ENCODE measurements at regions not wholly inside any gene's neighbourhood (a gene's known extent, or its start where the extent isn't known, plus 50 kb on each side); places are given as distances from the start of the nearest gene placed in this dataset.

DNA sequence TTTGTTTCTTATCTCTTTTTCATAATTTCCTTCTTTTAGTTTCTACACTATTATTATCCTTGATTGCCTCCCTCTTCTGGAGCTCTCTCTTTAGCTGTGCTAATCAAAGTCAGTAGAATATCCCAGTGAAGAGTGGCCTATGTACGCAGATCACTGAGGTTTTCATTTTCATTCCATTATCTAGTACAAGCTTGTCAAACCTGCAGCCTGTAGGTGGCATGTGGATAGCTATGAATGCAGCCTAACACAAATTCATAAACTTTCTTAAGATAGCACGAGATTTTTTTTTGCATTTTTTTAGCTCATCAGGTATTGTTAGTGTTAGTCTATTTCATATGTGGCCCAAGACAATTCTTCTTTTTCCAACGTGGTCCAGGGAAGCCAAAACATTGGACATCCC is 825.7 kb upstream of the MAP3K7 start:
- TF ChIP-seq MAFK (IDR thresholded peaks at IDR 0.05; ENCODE audit: low read depth, low read length) (no peak), CHD1 (IDR thresholded peaks at IDR 0.05; ENCODE audit: low read depth, low read length) (no peak), EZH2 (IDR thresholded peaks at IDR 0.05; ENCODE audit: low read depth, low read length, severe bottlenecking) (no peak), JUND (IDR thresholded peaks at IDR 0.05; ENCODE audit: low read length) (no peak), BCL11A (IDR thresholded peaks at IDR 0.05; ENCODE audit: low read depth in 2 of 2, low read length in 2 of 2) (no peak), SP1 (IDR thresholded peaks at IDR 0.05; ENCODE audit: low read depth, low read length) (no peak), POLR2A (IDR thresholded peaks at IDR 0.05; ENCODE audit: control extremely low read depth in 1 of 2, low read depth in 2 of 2, low read length in 2 of 2) (no peak), RXRA (IDR thresholded peaks at IDR 0.05; ENCODE audit: insufficient read depth, low read depth, low read length) (no peak), EP300 (IDR thresholded peaks at IDR 0.05; ENCODE audit: borderline replicate concordance in 1 of 2, low read depth in 2 of 2, low read length in 2 of 2) (no peak)
- TF ChIP-seq, protein P1, sequence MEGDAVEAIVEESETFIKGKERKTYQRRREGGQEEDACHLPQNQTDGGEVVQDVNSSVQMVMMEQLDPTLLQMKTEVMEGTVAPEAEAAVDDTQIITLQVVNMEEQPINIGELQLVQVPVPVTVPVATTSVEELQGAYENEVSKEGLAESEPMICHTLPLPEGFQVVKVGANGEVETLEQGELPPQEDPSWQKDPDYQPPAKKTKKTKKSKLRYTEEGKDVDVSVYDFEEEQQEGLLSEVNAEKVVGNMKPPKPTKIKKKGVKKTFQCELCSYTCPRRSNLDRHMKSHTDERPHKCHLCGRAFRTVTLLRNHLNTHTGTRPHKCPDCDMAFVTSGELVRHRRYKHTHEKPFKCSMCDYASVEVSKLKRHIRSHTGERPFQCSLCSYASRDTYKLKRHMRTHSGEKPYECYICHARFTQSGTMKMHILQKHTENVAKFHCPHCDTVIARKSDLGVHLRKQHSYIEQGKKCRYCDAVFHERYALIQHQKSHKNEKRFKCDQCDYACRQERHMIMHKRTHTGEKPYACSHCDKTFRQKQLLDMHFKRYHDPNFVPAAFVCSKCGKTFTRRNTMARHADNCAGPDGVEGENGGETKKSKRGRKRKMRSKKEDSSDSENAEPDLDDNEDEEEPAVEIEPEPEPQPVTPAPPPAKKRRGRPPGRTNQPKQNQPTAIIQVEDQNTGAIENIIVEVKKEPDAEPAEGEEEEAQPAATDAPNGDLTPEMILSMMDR (IDR thresholded peaks at IDR 0.05; ENCODE audit: control extremely low read depth in 1 of 3, insufficient read depth in 1 of 3, low read depth in 1 of 3, low read length in 3 of 3): no peak
- TF ChIP-seq, protein P2, sequence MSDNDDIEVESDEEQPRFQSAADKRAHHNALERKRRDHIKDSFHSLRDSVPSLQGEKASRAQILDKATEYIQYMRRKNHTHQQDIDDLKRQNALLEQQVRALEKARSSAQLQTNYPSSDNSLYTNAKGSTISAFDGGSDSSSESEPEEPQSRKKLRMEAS (IDR thresholded peaks at IDR 0.05): no peak

Data from H1 (cell line).